ENCODE measurements at regions not wholly inside any gene's neighbourhood (a gene's known extent, or its start where the extent isn't known, plus 50 kb on each side); places are given as distances from the start of the nearest gene placed in this dataset.

DNA sequence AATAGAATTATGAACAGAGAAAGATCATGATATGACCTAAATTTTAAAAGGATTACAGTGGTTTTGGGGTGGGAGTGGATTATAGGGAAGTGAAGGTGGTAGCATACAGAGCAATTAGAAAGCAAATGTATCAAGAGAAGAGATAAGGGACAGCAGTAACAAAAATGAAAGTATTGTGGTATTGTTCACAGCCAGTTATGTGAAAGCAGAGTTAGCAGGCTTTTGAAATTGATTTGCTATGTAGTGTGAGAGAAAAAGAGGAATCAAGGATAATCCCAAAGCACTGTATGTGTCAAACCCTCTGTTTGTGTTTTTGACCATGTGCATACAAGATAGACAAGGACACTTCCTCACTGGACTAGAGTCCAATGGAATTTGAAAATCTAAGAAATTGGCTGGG lies 1721.4 kb downstream of the PCDH9 start:
- no peak overlapping the region for H2BK20ac ChIP-seq (ENCODE audit: low read depth, low read length, poor library complexity, severe bottlenecking)
- Mint-ChIP-seq H3K27me3 (ENCODE audit: low read depth) (no peaks in the 10 kb centered on the region; the same call in 1 of the 2 replicates), H3K4me1 (no peaks in the 10 kb centered on the region), H3K4me3 (no peak overlapping the region), H3K9me3 (peaks cover 0 to 3% of the 10 kb centered on the region in 2 experiments; a peak in 1 of 5 replicates), H3K27ac (no peak overlapping the region), H3K36me3 (ENCODE audit: insufficient read depth in 1 of 3, low read depth in 3 of 3) (peaks cover 0 to 2% (median 0%) of the 10 kb centered on the region in 3 experiments; a peak in 1 of 7 replicates)
- no peak overlapping the region for H2AFZ ChIP-seq (ENCODE audit: low read length)
- no peak overlapping the region for H3K4me2 ChIP-seq (ENCODE audit: insufficient read depth, insufficient read length, low read length)
- no peak overlapping the region for H2BK5ac ChIP-seq (ENCODE audit: insufficient read length, low read length)
- H3K18ac ChIP-seq (ENCODE audit: insufficient read length, low read depth, low read length) = no peak overlapping the region
- H3T11ph ChIP-seq (ENCODE audit: low read length) = no peak overlapping the region
- no peak overlapping the region for H4K91ac ChIP-seq (ENCODE audit: insufficient read length, low read depth, low read length)
- no peak overlapping the region for H3K56ac ChIP-seq (ENCODE audit: insufficient read length, low read depth, low read length)
- no peak overlapping the region for H3K4ac ChIP-seq (ENCODE audit: low read depth, low read length)
- no peak overlapping the region for H3K14ac ChIP-seq (ENCODE audit: insufficient read depth, low read length)
- H3K9ac ChIP-seq (ENCODE audit: extremely low read depth, insufficient read length, low read length) = no peak overlapping the region
- H3K27me3 ChIP-seq (ENCODE audit: insufficient read depth, low read length) = no peaks in the 10 kb centered on the region
- TF ChIP-seq, protein P1, sequence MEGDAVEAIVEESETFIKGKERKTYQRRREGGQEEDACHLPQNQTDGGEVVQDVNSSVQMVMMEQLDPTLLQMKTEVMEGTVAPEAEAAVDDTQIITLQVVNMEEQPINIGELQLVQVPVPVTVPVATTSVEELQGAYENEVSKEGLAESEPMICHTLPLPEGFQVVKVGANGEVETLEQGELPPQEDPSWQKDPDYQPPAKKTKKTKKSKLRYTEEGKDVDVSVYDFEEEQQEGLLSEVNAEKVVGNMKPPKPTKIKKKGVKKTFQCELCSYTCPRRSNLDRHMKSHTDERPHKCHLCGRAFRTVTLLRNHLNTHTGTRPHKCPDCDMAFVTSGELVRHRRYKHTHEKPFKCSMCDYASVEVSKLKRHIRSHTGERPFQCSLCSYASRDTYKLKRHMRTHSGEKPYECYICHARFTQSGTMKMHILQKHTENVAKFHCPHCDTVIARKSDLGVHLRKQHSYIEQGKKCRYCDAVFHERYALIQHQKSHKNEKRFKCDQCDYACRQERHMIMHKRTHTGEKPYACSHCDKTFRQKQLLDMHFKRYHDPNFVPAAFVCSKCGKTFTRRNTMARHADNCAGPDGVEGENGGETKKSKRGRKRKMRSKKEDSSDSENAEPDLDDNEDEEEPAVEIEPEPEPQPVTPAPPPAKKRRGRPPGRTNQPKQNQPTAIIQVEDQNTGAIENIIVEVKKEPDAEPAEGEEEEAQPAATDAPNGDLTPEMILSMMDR (conservative IDR thresholded peaks at IDR 0.05) = no peak
- no peaks in the 10 kb centered on the region for H3K23me2 ChIP-seq (ENCODE audit: insufficient read length, low read depth, low read length, poor library complexity, severe bottlenecking)
- no peaks in the 10 kb centered on the region for H4K20me1 ChIP-seq (ENCODE audit: control insufficient read depth, insufficient read depth, insufficient read length)
- H3K9me3 ChIP-seq (ENCODE audit: control insufficient read depth, low read depth, low read length) = no peaks in the 10 kb centered on the region
- H2BK12ac ChIP-seq (ENCODE audit: insufficient read length, low read depth, low read length) = no peak overlapping the region
- H3K4me1 ChIP-seq (ENCODE audit: insufficient read depth, low read length) = no peaks in the 10 kb centered on the region
- H4K5ac ChIP-seq (ENCODE audit: insufficient read length, low read depth, low read length) = no peak overlapping the region
- H2BK15ac ChIP-seq (ENCODE audit: low read depth, low read length) = no peak overlapping the region
- no peak overlapping the region for H2BK120ac ChIP-seq (ENCODE audit: low read depth, low read length, poor library complexity, severe bottlenecking)
- no peaks in the 10 kb centered on the region for H3K79me1 ChIP-seq (ENCODE audit: insufficient read depth, low read depth, low read length, poor library complexity, severe bottlenecking)
- H3K79me2 ChIP-seq (ENCODE audit: insufficient read depth, low read length) = no peaks in the 10 kb centered on the region
- no peak overlapping the region for H3K23ac ChIP-seq (ENCODE audit: insufficient read length, low read depth, low read length)
- no peak overlapping the region for H3K27ac ChIP-seq (ENCODE audit: insufficient read length, low read depth, low read length)
- no peak for DNase-seq
- no peak overlapping the region for H4K8ac ChIP-seq (replicated peaks; ENCODE audit: insufficient read length, low read depth, low read length)
- no peak overlapping the region for H2AK5ac ChIP-seq (ENCODE audit: insufficient read length, low read length)
